Thyroid gland (tissue), 4 donors: ENCODE measurements at regions not wholly inside any gene's neighbourhood (a gene's known extent, or its start where the extent isn't known, plus 50 kb on each side); places are given as distances from the start of the nearest gene placed in this dataset.

Experiments used
- DNase-seq, 2 donors: peaks; one replicate each; pipeline ENCODE4 v3.0.0-alpha.2; 2019
- H3K27ac ChIP-seq, 3 donors: fragments of 200-600 bp; sonication (generic); 1 replicate in 2 of 3; 2 replicates in 1 of 3; pipeline ENCODE4 v1.5.1; 2016 to 2019; ENCODE audit warnings: mild to moderate bottlenecking in 1 of 3, moderate library complexity in 1 of 3
- H3K27me3 ChIP-seq: fragments of 200-600 bp; sonication (generic); one replicate; pipeline ENCODE4 v1.5.1; 2019
- H3K36me3 ChIP-seq, 2 donors: fragments of 200-600 bp; sonication (generic); one replicate each; pipeline ENCODE4 v1.5.1; 2016 to 2019
- H3K4me1 ChIP-seq, 2 donors: fragments of 200-600 bp; sonication (generic); one replicate each; pipeline ENCODE4 v1.5.1; 2017 to 2019
- H3K4me3 ChIP-seq, 3 donors: fragments of 200-600 bp; sonication (generic); replicated peaks in 1 of 3; 1 replicate in 2 of 3; 2 replicates in 1 of 3; pipeline ENCODE4 v1.5.1; 2016; ENCODE audit warnings: mild to moderate bottlenecking in 1 of 3
- H3K9me3 ChIP-seq: fragments of 200-600 bp; sonication (generic); one replicate; pipeline ENCODE4 v1.5.1; 2017
- POLR2A ChIP-seq, 2 donors: fragments of 450-650 bp; IDR thresholded peaks; one replicate each; pipeline ENCODE4 v1.6.1; 2017; ENCODE audit warnings: antibody characterized with exemption in 2 of 2, mild to moderate bottlenecking in 2 of 2, moderate library complexity in 1 of 2
- WGBS, 2 donors: methylation state at CpG; one replicate each; pipeline ENCODE4 v1.1.5; 2017; 5-methylcytosine and 5-hydroxymethylcytosine counted together
- intact Hi-C: fragments of 100-400 bp; cut with DNase I; formaldehyde crosslinking; loops from one replicate; pipeline ENCODE4 v1.15.1; 2023
- TF ChIP-seq, protein P1 (sequence below), 6 experiments: fragments of 200-600 bp in 3 of 6; fragments of 450-650 bp in 3 of 6; sonication (generic) in 3 of 6; IDR thresholded peaks; one replicate each; pipeline ENCODE4 v1.5.1; 2016 to 2019; ENCODE audit warnings: antibody characterized with exemption in 6 of 6, mild to moderate bottlenecking in 2 of 6, inconsistent platforms in 1 of 6, moderate library complexity in 1 of 6

DNA sequence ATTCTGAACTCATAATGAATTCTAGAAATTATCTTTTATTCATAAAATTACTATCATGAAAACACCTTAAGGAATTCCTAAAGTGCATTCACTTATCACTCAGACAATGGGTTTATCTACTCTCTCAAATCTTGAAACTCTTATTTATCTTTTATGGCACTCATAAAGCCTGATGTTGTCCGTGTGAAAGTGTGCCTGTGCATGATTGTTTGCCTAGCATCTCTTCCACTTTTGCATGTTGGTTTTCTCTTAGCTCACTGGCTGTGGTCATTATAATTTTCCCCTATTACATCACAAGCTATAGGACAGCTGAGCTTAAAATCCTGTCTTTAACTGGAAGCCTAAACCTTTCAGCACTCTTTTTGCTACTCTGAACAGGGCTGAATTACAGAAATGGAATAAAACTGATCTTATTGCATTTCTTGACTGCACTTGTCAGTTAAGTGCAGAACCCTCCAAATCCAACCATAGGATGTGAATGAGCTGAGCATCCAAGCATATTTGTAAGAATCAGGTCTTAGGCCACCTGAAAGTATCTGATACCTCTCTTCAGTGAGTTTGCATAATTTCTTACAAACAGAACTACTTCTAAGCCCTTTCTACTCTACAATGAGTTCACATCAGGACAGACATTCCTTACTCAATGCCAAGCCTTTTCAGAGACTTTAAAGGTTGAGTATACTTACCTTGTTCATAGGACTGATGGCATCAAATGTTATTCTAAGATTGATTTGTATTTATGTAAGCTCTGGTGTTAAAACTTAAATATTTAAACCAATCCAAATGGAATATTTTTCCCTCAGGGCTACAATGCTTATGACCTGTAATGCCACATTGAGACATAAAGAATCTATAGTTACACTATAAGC is 221.2 kb upstream of the KITLG start:
- 48 to 57% methylated on average over 1 of the region's 1 CpG for WGBS, 2 donors
- DNase-seq: no peak
- intact Hi-C loops: no loop called here
- Histone ChIP-seq H3K4me3 (no peak overlapping the region), H3K9me3 (no peaks in the 10 kb centered on the region), H3K36me3 (no peaks in the 10 kb centered on the region), H3K27ac (no peak overlapping the region), H3K27me3 (no peaks in the 10 kb centered on the region), H3K4me1 (no peaks in the 10 kb centered on the region)
- no peak for TF ChIP-seq POLR2A (IDR thresholded peaks at IDR 0.05)
- TF ChIP-seq, protein P1, sequence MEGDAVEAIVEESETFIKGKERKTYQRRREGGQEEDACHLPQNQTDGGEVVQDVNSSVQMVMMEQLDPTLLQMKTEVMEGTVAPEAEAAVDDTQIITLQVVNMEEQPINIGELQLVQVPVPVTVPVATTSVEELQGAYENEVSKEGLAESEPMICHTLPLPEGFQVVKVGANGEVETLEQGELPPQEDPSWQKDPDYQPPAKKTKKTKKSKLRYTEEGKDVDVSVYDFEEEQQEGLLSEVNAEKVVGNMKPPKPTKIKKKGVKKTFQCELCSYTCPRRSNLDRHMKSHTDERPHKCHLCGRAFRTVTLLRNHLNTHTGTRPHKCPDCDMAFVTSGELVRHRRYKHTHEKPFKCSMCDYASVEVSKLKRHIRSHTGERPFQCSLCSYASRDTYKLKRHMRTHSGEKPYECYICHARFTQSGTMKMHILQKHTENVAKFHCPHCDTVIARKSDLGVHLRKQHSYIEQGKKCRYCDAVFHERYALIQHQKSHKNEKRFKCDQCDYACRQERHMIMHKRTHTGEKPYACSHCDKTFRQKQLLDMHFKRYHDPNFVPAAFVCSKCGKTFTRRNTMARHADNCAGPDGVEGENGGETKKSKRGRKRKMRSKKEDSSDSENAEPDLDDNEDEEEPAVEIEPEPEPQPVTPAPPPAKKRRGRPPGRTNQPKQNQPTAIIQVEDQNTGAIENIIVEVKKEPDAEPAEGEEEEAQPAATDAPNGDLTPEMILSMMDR (IDR thresholded peaks at IDR 0.05): no peak

- Histone ChIP-seq H3K27me3 (no peaks in the 10 kb centered on the region), H3K4me1 (no peaks in the 10 kb centered on the region), H3K4me3 (no peak overlapping the region), H3K9me3 (no peaks in the 10 kb centered on the region), H3K27ac (no peak overlapping the region), H3K36me3 (no peaks in the 10 kb centered on the region)
- no peak for DNase-seq
- no peak for TF ChIP-seq POLR2A (IDR thresholded peaks at IDR 0.05)
- TF ChIP-seq, protein P1 (IDR thresholded peaks at IDR 0.05): no peak
- intact Hi-C loops: no loop called here
Measured at GRCh38 chr12:88793096-88793495, 212.8 kb upstream of the KITLG start.

- WGBS, 2 donors: 44 to 62% methylated on average over 1 of the region's 1 CpG
- H3K27me3 ChIP-seq: no peaks in the 10 kb centered on the region
- no peak overlapping the region for H3K4me3 ChIP-seq
- no peaks in the 10 kb centered on the region for H3K4me1 ChIP-seq
- TF ChIP-seq, protein P1 (IDR thresholded peaks at IDR 0.05): no peak
- no peak for TF ChIP-seq POLR2A (IDR thresholded peaks at IDR 0.05)
- no peak overlapping the region for H3K27ac ChIP-seq
- H3K9me3 ChIP-seq: no peaks in the 10 kb centered on the region
- intact Hi-C loops: no loop called here
- no peak for DNase-seq
- H3K36me3 ChIP-seq: no peaks in the 10 kb centered on the region
Measured at GRCh38 chr12:88790231-88790630, 210.0 kb upstream of the KITLG start.

- Histone ChIP-seq H3K4me1 (no peaks in the 10 kb centered on the region), H3K4me3 (no peak overlapping the region), H3K36me3 (no peaks in the 10 kb centered on the region), H3K9me3 (no peaks in the 10 kb centered on the region), H3K27me3 (no peaks in the 10 kb centered on the region), H3K27ac (no peak overlapping the region)
- intact Hi-C loops: no loop called here
- WGBS, 2 donors: 63 to 80% methylated on average over 1 of the region's 1 CpG
- no peak for DNase-seq
- TF ChIP-seq, protein P1 (IDR thresholded peaks at IDR 0.05): no peak
- no peak for TF ChIP-seq POLR2A (IDR thresholded peaks at IDR 0.05)
Measured at GRCh38 chr12:88784166-88784565, 203.9 kb upstream of the KITLG start.

GRCh38 chr12:88782351-88782750 is 202.1 kb upstream of the KITLG start:
- intact Hi-C loops: no loop called here
- no peaks in the 10 kb centered on the region for H3K4me1 ChIP-seq
- no peak overlapping the region for H3K4me3 ChIP-seq
- no peaks in the 10 kb centered on the region for H3K27me3 ChIP-seq
- WGBS, 2 donors: 72 to 82% methylated on average over 1 of the region's 1 CpG
- no peaks in the 10 kb centered on the region for H3K9me3 ChIP-seq
- H3K27ac ChIP-seq: no peak overlapping the region
- H3K36me3 ChIP-seq: no peaks in the 10 kb centered on the region
- TF ChIP-seq POLR2A (IDR thresholded peaks at IDR 0.05): no peak
- TF ChIP-seq, protein P1 (IDR thresholded peaks at IDR 0.05): no peak
- DNase-seq: no peak
